Uterus (tissue), 2 donors: ENCODE measurements at regions not wholly inside any gene's neighbourhood (a gene's known extent, or its start where the extent isn't known, plus 50 kb on each side); places are given as distances from the start of the nearest gene placed in this dataset.

Source experiments
- POLR2A ChIP-seq, 2 donors: fragments of 450-650 bp; IDR thresholded peaks; one replicate each; pipeline ENCODE4 v1.6.1; 2016; ENCODE audit warnings: antibody characterized with exemption in 2 of 2, mild to moderate bottlenecking in 1 of 2, moderate library complexity in 1 of 2
- TF ChIP-seq, protein P1 (sequence below), 4 experiments: fragments of 200-600 bp in 2 of 4; fragments of 450-650 bp in 2 of 4; sonication (generic) in 2 of 4; IDR thresholded peaks; one replicate each; pipeline ENCODE4 v1.5.1; 2016 to 2019; ENCODE audit warnings: antibody characterized with exemption in 4 of 4, mild to moderate bottlenecking in 2 of 4, moderate library complexity in 1 of 4

DNA sequence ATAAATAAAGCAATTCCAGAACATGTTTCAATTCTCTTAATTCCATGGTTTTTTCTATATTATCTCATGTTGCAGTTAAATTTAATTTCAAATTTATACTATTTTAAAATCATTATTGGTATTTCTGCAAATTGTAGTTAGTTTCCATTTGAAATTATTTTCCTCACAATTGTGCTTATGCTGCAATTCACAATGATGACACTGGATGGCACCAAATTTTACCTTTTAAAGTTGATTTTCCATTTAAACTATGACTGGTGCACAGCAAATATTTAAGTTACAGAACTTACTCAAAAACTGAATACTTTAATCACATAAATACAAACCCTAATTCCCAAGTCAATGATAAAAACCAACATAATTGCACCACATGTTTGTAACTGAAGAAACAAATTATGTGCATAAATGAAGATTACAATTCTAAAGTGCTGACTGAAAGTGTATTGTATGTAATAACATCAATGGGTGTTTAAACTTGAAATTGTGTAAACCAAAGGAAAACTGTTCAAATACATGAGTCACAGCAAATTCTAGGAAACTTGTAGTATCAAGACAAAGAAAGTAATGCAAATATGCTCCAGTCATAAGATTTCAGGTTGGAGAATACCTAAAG, 75.3 kb upstream of the AASS start:
- TF ChIP-seq, protein P1, sequence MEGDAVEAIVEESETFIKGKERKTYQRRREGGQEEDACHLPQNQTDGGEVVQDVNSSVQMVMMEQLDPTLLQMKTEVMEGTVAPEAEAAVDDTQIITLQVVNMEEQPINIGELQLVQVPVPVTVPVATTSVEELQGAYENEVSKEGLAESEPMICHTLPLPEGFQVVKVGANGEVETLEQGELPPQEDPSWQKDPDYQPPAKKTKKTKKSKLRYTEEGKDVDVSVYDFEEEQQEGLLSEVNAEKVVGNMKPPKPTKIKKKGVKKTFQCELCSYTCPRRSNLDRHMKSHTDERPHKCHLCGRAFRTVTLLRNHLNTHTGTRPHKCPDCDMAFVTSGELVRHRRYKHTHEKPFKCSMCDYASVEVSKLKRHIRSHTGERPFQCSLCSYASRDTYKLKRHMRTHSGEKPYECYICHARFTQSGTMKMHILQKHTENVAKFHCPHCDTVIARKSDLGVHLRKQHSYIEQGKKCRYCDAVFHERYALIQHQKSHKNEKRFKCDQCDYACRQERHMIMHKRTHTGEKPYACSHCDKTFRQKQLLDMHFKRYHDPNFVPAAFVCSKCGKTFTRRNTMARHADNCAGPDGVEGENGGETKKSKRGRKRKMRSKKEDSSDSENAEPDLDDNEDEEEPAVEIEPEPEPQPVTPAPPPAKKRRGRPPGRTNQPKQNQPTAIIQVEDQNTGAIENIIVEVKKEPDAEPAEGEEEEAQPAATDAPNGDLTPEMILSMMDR (IDR thresholded peaks at IDR 0.05), result peak; percentile 40 to 58 (median 52)
- no peak for TF ChIP-seq POLR2A (IDR thresholded peaks at IDR 0.05)
